SK-N-SH (cell line): ENCODE measurements at regions not wholly inside any gene's neighbourhood (a gene's known extent, or its start where the extent isn't known, plus 50 kb on each side); places are given as distances from the start of the nearest gene placed in this dataset.

Source experiments
- CTCF ChIP-seq: fragments of 200-600 bp; sonication (generic); IDR thresholded peaks from 2 replicates; pipeline ENCODE4 v1.6.1; 2017; ENCODE audit warnings: antibody characterized with exemption, mild to moderate bottlenecking, moderate library complexity
- NFIC ChIP-seq: IDR thresholded peaks from 2 replicates; pipeline ENCODE4 v1.4.0; 2012; ENCODE audit warnings: borderline replicate concordance
- POLR2AphosphoS5 ChIP-seq: IDR thresholded peaks from 2 replicates; pipeline ENCODE4 v1.6.1; 2012; ENCODE audit warnings: low read depth, low read length
- TAF1 ChIP-seq: IDR thresholded peaks from 2 replicates; pipeline ENCODE4 v1.6.1; 2012; ENCODE audit warnings: low read depth, mild to moderate bottlenecking, low read length, moderate library complexity, borderline replicate concordance
- TEAD4 ChIP-seq: IDR thresholded peaks from 2 replicates; pipeline ENCODE4 v1.4.0; 2012; ENCODE audit warnings: mild to moderate bottlenecking, borderline replicate concordance; ENCODE audit not compliant: insufficient read depth

- TF ChIP-seq TEAD4 (no peak), CTCF (no peak), TAF1 (no peak), NFIC (no peak), POLR2AphosphoS5 (no peak)
Observed at GRCh38 chr5:124924729-124925128, 178.3 kb upstream of the ZNF608 start.
